Uterus (tissue), 3 donors: ENCODE measurements at regions not wholly inside any gene's neighbourhood (a gene's known extent, or its start where the extent isn't known, plus 50 kb on each side); places are given as distances from the start of the nearest gene placed in this dataset.
"Not testable (repeated sequence)": the region's sequence is repeated elsewhere in the genome, so short reads cannot be mapped to it uniquely, and the experiment has no call there.

Source experiments
- DNase-seq, 2 donors: peaks; one replicate each; pipeline ENCODE4 v3.0.0-alpha.2; 2019 to 2020
- H3K27ac ChIP-seq, 2 donors: fragments of 200-600 bp; sonication (generic); 1 replicate in 1 of 2; 2 replicates in 1 of 2; pipeline ENCODE4 v1.5.1; 2016 to 2018
- H3K27me3 ChIP-seq, 2 donors: fragments of 200-600 bp; sonication (generic); one replicate each; pipeline ENCODE4 v1.5.1; 2018 to 2019; ENCODE audit warnings: control low read depth in 1 of 2
- H3K36me3 ChIP-seq, 2 donors: fragments of 200-600 bp; sonication (generic); one replicate each; pipeline ENCODE4 v1.5.1; 2019; ENCODE audit warnings: control low read depth in 1 of 2
- H3K4me1 ChIP-seq, 2 donors: fragments of 200-600 bp; sonication (generic); one replicate each; pipeline ENCODE4 v1.5.1; 2018 to 2019; ENCODE audit warnings: control low read depth in 1 of 2
- H3K4me3 ChIP-seq, 2 donors: fragments of 200-600 bp; sonication (generic); 1 replicate in 1 of 2; 2 replicates in 1 of 2; pipeline ENCODE4 v1.5.1; 2018 to 2019; ENCODE audit warnings: mild to moderate bottlenecking in 1 of 2
- H3K9me3 ChIP-seq, 2 donors: fragments of 200-600 bp; sonication (generic); one replicate each; pipeline ENCODE4 v1.5.1; 2019; ENCODE audit warnings: control low read depth in 1 of 2
- POLR2A ChIP-seq, 2 donors: fragments of 450-650 bp; IDR thresholded peaks; one replicate each; pipeline ENCODE4 v1.6.1; 2016; ENCODE audit warnings: antibody characterized with exemption in 2 of 2, mild to moderate bottlenecking in 1 of 2, moderate library complexity in 1 of 2
- intact Hi-C: fragments of 100-400 bp; cut with DNase I; formaldehyde crosslinking; loops from one replicate; pipeline ENCODE4 v1.15.1; 2023; ENCODE audit warnings: low total_unique reads
- TF ChIP-seq, protein P1 (sequence below), 4 experiments: fragments of 200-600 bp in 2 of 4; fragments of 450-650 bp in 2 of 4; sonication (generic) in 2 of 4; IDR thresholded peaks; one replicate each; pipeline ENCODE4 v1.5.1; 2016 to 2019; ENCODE audit warnings: antibody characterized with exemption in 4 of 4, mild to moderate bottlenecking in 2 of 4, moderate library complexity in 1 of 4
- donor health status: DM: yes; HTN: yes; CAD: no.

- no peak for TF ChIP-seq POLR2A (IDR thresholded peaks at IDR 0.05)
- TF ChIP-seq, protein P1, sequence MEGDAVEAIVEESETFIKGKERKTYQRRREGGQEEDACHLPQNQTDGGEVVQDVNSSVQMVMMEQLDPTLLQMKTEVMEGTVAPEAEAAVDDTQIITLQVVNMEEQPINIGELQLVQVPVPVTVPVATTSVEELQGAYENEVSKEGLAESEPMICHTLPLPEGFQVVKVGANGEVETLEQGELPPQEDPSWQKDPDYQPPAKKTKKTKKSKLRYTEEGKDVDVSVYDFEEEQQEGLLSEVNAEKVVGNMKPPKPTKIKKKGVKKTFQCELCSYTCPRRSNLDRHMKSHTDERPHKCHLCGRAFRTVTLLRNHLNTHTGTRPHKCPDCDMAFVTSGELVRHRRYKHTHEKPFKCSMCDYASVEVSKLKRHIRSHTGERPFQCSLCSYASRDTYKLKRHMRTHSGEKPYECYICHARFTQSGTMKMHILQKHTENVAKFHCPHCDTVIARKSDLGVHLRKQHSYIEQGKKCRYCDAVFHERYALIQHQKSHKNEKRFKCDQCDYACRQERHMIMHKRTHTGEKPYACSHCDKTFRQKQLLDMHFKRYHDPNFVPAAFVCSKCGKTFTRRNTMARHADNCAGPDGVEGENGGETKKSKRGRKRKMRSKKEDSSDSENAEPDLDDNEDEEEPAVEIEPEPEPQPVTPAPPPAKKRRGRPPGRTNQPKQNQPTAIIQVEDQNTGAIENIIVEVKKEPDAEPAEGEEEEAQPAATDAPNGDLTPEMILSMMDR (IDR thresholded peaks at IDR 0.05): no peak
- intact Hi-C loops: no loop called here
- no peak for DNase-seq
- Histone ChIP-seq H3K36me3 (no peaks in the 10 kb centered on the region), H3K9me3 (no peaks in the 10 kb centered on the region), H3K27ac (no peak overlapping the region), H3K4me3 (no peak overlapping the region), H3K4me1 (no peaks in the 10 kb centered on the region), H3K27me3 (no peaks in the 10 kb centered on the region)
Measured at GRCh38 chr4:28490669-28491068, 1630.0 kb downstream of the STIM2 start.

DNA sequence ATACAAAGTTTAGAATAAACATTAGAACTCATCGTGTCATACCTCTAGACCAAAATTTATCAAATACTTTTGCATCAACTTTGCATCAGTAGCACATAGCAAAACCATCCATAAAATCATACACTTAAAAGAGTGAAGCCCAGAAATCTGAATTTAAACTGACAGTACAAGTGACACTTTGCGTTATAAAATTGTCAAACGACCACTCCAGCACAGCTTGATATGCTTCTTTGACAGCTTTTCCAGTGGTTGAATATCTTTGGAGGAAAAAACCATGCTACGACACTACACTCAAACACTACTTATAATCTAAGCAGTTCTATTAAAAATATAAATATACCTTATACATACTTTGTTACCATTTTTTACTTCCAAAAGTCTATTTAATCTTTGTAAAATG, 1644.4 kb downstream of the STIM2 start:
- intact Hi-C loops: no loop called here
- DNase-seq: no peak
- Histone ChIP-seq H3K4me3 (no peak overlapping the region), H3K27me3 (no peaks in the 10 kb centered on the region), H3K36me3 (no peaks in the 10 kb centered on the region), H3K4me1 (no peaks in the 10 kb centered on the region), H3K9me3 (no peaks in the 10 kb centered on the region), H3K27ac (no peak overlapping the region)
- TF ChIP-seq, protein P1 (IDR thresholded peaks at IDR 0.05): no peak
- TF ChIP-seq POLR2A (IDR thresholded peaks at IDR 0.05): no peak

DNA sequence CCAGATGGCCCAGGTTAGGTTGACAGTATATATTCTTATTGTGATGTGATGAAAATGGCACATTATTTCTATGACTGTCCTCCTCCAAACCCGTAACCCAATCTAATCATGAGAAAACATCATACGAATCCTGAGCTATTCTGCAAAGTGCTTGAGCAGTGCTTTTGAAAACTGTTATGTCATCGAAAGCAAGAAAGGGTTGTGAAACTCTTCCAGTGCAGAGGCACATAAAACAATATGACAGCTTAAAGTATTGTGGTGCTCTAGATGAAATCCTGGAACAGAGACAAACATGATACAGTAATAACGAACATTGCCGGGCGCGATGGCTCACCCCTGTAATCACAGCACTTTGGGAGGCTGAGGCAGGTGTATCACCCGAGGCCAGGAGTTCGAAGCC, 1648.0 kb downstream of the STIM2 start:
- intact Hi-C loops: no loop called here
- H3K36me3 ChIP-seq: no peaks in the 10 kb centered on the region

GRCh38 chr4:28514766-28515165, 1654.1 kb downstream of the STIM2 start:
- H3K27ac ChIP-seq, H3K9me3 ChIP-seq, H3K27me3 ChIP-seq, DNase-seq, intact Hi-C loops, H3K4me1 ChIP-seq, H3K36me3 ChIP-seq, H3K4me3 ChIP-seq: not testable (repeated sequence)

More for the DNA sequence above, 1648.0 kb downstream of the STIM2 start:
- no peak overlapping the region for H3K4me3 ChIP-seq
- H3K27me3 ChIP-seq: no peaks in the 10 kb centered on the region
- H3K27ac ChIP-seq: no peak overlapping the region
- H3K9me3 ChIP-seq: no peaks in the 10 kb centered on the region
- H3K4me1 ChIP-seq: no peaks in the 10 kb centered on the region
- TF ChIP-seq POLR2A (IDR thresholded peaks at IDR 0.05): no peak
- TF ChIP-seq, protein P1 (IDR thresholded peaks at IDR 0.05): no peak
- no peak for DNase-seq

DNA sequence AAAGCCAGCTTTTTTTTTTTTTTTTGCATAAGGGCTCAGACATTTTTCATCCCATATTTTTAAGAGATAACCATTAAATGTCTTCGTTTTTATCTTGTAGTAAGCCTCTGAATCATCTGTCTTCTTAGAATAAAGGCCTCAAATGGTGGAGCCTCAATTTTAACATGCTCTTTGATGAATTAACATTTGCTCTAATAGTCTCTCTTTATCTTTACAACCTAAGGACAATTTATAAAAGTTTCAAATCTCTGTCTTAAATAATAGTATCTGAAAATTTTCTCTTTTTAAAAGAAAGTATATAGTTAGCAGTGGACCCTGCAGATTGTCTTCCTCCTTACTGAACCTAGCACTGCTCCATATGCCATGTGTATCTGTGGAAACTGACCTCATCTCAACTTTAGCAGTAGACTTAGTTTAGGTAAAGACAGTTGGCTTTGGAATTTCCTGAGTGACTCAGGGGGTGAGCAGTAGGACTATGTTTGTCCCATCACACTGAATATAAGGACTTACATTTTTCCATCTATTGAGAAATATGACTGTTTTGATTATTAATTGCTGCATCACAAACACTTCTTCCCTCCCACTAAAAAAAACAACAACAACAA, 1658.0 kb downstream of the STIM2 start:
- Histone ChIP-seq H3K27me3 (no peaks in the 10 kb centered on the region), H3K4me1 (no peaks in the 10 kb centered on the region), H3K27ac (no peak overlapping the region), H3K9me3 (no peaks in the 10 kb centered on the region), H3K36me3 (no peaks in the 10 kb centered on the region), H3K4me3 (no peak overlapping the region)
- TF ChIP-seq POLR2A (IDR thresholded peaks at IDR 0.05): no peak
- TF ChIP-seq, protein P1 (IDR thresholded peaks at IDR 0.05): no peak
- intact Hi-C loops: no loop called here
- no peak for DNase-seq

DNA sequence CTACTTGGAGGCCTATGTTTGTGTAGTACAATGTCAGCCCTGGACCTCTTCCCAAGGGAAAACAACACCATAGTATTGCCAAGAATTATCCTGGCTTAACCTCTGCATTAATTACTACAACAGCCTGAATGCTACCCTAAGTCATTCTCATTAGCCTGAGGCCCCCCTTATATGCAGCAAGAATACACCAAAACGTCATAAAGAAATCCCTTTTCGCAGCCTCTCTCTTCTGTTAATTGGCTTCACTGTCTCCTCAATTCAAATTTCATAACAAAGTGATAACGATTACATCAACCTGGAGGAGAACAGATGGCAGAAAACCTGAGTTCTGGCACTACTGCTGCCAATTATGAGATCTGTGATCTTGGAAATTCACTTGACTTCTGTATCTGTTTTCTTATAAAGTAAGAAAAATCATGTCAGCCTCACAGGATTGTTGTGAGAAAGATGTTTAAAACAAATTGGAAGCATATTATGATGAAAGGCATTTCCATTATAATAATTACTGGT, 1663.1 kb downstream of the STIM2 start:
- TF ChIP-seq, protein P1 (IDR thresholded peaks at IDR 0.05): no peak
- TF ChIP-seq POLR2A (IDR thresholded peaks at IDR 0.05): no peak
- Histone ChIP-seq H3K9me3 (no peaks in the 10 kb centered on the region), H3K27ac (no peak overlapping the region), H3K27me3 (no peaks in the 10 kb centered on the region), H3K36me3 (no peaks in the 10 kb centered on the region), H3K4me1 (no peaks in the 10 kb centered on the region), H3K4me3 (no peak overlapping the region)
- intact Hi-C loops: no loop called here
- no peak for DNase-seq
